Astrocyte (in vitro differentiated cells and primary cell): ENCODE measurements at regions not wholly inside any gene's neighbourhood (a gene's known extent, or its start where the extent isn't known, plus 50 kb on each side); places are given as distances from the start of the nearest gene placed in this dataset.

ENCODE experiments used
- EZH2 ChIP-seq: IDR thresholded peaks from 2 replicates; pipeline ENCODE4 v1.6.1; 2012; ENCODE audit warnings: mild to moderate bottlenecking, low read length, inconsistent platforms; ENCODE audit not compliant: insufficient read depth
- TF ChIP-seq, protein P1 (sequence below): IDR thresholded peaks from 2 replicates; pipeline ENCODE4 v1.5.1; 2011; ENCODE audit warnings: low read depth, mild to moderate bottlenecking, inconsistent platforms, low read length, moderate library complexity; ENCODE audit not compliant: insufficient read depth

DNA sequence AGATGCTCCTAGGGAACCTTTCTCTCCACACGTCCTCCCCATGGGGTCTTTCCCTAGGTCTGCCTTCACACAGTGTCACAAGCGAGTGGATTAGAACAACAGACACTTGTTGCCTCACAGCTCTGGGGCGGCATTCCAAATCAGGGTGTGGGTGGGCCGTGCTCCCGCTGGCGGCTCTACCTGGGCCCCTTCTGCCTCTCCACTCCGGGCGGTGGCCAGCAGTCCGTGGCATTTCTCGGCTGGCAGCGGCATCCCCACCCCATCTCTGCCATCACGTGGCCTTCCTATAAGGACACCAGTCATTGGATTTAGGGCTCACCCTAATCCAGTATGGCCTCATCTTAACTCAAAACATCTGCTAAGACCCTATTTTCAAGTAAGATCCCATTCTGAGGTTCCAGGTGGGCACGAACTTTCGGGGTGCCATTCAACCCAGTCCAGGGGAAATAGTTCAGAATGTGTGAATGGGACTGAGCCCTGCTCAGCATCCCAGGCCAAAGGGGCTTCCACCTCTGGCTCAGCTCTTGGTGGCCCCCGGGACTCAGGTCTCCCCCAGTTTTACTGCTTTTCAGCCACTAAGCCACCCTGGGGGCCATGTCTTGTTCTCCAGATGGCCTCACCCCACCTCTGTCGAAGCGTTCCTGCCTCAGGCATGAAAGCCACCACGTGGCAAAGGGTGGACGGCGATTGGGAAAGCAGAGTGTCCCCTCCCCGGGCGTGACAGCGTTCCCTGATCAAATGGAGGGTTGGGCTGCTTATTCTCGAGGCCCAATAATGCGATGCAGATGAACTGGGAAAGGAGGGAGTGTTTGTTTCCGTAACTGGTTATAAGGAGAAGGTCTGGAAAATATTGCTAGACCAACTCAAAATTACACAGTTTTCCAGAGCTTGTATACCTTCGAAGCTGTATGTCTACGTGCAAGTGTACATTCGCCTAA lies 350.0 kb downstream of the GLRX3 start:
- TF ChIP-seq, protein P1, sequence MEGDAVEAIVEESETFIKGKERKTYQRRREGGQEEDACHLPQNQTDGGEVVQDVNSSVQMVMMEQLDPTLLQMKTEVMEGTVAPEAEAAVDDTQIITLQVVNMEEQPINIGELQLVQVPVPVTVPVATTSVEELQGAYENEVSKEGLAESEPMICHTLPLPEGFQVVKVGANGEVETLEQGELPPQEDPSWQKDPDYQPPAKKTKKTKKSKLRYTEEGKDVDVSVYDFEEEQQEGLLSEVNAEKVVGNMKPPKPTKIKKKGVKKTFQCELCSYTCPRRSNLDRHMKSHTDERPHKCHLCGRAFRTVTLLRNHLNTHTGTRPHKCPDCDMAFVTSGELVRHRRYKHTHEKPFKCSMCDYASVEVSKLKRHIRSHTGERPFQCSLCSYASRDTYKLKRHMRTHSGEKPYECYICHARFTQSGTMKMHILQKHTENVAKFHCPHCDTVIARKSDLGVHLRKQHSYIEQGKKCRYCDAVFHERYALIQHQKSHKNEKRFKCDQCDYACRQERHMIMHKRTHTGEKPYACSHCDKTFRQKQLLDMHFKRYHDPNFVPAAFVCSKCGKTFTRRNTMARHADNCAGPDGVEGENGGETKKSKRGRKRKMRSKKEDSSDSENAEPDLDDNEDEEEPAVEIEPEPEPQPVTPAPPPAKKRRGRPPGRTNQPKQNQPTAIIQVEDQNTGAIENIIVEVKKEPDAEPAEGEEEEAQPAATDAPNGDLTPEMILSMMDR, result no peak
- TF ChIP-seq EZH2, result no peak
